Nephron (organoid): ENCODE measurements at regions not wholly inside any gene's neighbourhood (a gene's known extent, or its start where the extent isn't known, plus 50 kb on each side); places are given as distances from the start of the nearest gene placed in this dataset.

Source experiments
- H3K27ac Mint-ChIP-seq, 3 experiments: 2 replicates each; pipeline ENCODE4 v1.8.0; 2020; ENCODE audit warnings: mixed read lengths in 3 of 3, mild to moderate bottlenecking in 2 of 3, moderate library complexity in 1 of 3
- H3K27me3 Mint-ChIP-seq: 2 replicates; pipeline ENCODE4 v1.8.0; 2021; ENCODE audit warnings: low read depth, mild to moderate bottlenecking, moderate library complexity, mixed read lengths
- H3K36me3 Mint-ChIP-seq: 2 replicates; pipeline ENCODE4 v1.8.0; 2020; ENCODE audit warnings: low read depth, mixed read lengths
- H3K4me1 Mint-ChIP-seq: 2 replicates; pipeline ENCODE4 v1.8.0; 2020; ENCODE audit warnings: mixed read lengths
- H3K4me3 Mint-ChIP-seq, 3 experiments: 2 replicates each; pipeline ENCODE4 v1.8.0; 2020; ENCODE audit warnings: mild to moderate bottlenecking in 3 of 3, mixed read lengths in 3 of 3, moderate library complexity in 2 of 3
- H3K9me3 Mint-ChIP-seq: 2 replicates; pipeline ENCODE4 v1.8.0; 2020; ENCODE audit warnings: mixed read lengths
- TF ChIP-seq, protein P1 (sequence below), 3 experiments: fragments of 200-600 bp; sonication (generic); IDR thresholded peaks; one replicate each; pipeline ENCODE4 v1.5.0; 2021; ENCODE audit warnings: antibody characterized with exemption in 3 of 3; ENCODE audit not compliant: unreplicated experiment in 3 of 3

DNA sequence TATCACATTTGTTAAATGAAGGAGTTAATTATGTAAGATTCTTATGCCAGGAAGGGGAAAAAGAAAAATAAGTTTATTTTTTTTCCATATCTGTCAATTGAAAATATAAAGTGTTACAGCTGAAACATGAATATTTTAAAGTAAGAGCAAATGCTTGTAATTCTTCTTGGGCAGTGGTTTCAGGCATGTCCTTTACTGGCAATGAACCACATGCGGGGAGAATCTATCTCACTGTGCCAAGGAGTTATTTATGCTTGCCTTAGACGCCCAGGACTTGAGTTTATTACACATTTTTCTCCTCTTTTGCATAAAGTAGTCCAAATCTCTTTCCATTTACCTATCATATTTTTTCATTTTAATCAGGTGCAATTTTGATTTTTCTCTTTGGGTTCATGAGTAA, 207.8 kb upstream of the NRIP1 start:
- H3K4me1 Mint-ChIP-seq, result no peaks in the 10 kb centered on the region
- H3K27ac Mint-ChIP-seq, result no peak overlapping the region
- H3K4me3 Mint-ChIP-seq, result no peak overlapping the region

DNA sequence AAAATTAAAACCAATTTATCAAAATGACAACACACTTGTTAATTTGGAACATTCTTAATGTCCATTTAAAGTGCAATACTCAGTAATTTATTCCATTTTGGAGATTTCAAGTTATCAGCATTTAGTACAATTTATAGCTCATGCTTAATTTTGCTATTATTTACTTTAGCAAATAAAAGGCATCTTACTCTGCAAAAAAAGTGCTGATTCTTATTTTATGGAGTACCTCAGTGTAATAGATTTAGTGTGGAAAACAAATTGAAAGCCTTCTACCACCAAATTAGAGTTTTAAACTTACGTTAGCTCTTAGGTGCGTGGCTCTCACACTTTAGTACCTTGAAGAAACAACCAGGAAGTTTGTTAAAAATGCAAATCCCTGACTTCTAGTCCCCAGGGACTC, 208.4 kb upstream of the NRIP1 start:
- no peak overlapping the region for H3K27ac Mint-ChIP-seq
- no peak overlapping the region for H3K4me3 Mint-ChIP-seq
- TF ChIP-seq, protein P1, sequence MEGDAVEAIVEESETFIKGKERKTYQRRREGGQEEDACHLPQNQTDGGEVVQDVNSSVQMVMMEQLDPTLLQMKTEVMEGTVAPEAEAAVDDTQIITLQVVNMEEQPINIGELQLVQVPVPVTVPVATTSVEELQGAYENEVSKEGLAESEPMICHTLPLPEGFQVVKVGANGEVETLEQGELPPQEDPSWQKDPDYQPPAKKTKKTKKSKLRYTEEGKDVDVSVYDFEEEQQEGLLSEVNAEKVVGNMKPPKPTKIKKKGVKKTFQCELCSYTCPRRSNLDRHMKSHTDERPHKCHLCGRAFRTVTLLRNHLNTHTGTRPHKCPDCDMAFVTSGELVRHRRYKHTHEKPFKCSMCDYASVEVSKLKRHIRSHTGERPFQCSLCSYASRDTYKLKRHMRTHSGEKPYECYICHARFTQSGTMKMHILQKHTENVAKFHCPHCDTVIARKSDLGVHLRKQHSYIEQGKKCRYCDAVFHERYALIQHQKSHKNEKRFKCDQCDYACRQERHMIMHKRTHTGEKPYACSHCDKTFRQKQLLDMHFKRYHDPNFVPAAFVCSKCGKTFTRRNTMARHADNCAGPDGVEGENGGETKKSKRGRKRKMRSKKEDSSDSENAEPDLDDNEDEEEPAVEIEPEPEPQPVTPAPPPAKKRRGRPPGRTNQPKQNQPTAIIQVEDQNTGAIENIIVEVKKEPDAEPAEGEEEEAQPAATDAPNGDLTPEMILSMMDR (IDR thresholded peaks at IDR 0.05; ENCODE audit: unreplicated experiment in 3 of 3), result no peak
- H3K27me3 Mint-ChIP-seq, result no peaks in the 10 kb centered on the region
- no peaks in the 10 kb centered on the region for H3K36me3 Mint-ChIP-seq
- H3K9me3 Mint-ChIP-seq, result no peaks in the 10 kb centered on the region
- no peaks in the 10 kb centered on the region for H3K4me1 Mint-ChIP-seq

More for the DNA sequence above, 207.8 kb upstream of the NRIP1 start:
- no peaks in the 10 kb centered on the region for H3K9me3 Mint-ChIP-seq
- TF ChIP-seq, protein P1 (IDR thresholded peaks at IDR 0.05; ENCODE audit: unreplicated experiment in 3 of 3), result no peak
- H3K27me3 Mint-ChIP-seq, result no peaks in the 10 kb centered on the region
- no peaks in the 10 kb centered on the region for H3K36me3 Mint-ChIP-seq

GRCh38 chr21:15274701-15275485, 210.1 kb upstream of the NRIP1 start:
- Mint-ChIP-seq H3K9me3 (no peaks in the 10 kb centered on the region), H3K4me3 (no peak overlapping the region), H3K27ac (no peak overlapping the region), H3K27me3 (no peaks in the 10 kb centered on the region), H3K4me1 (no peaks in the 10 kb centered on the region), H3K36me3 (no peaks in the 10 kb centered on the region)
- TF ChIP-seq, protein P1 (IDR thresholded peaks at IDR 0.05; ENCODE audit: unreplicated experiment in 3 of 3), result no peak

GRCh38 chr21:15275615-15276235, 210.9 kb upstream of the NRIP1 start:
- no peak overlapping the region for H3K4me3 Mint-ChIP-seq
- H3K36me3 Mint-ChIP-seq, result peaks cover 2% of the 10 kb centered on the region
- no peaks in the 10 kb centered on the region for H3K4me1 Mint-ChIP-seq
- peaks cover 2% of the 10 kb centered on the region for H3K9me3 Mint-ChIP-seq
- TF ChIP-seq, protein P1 (IDR thresholded peaks at IDR 0.05; ENCODE audit: unreplicated experiment in 3 of 3), result no peak
- H3K27me3 Mint-ChIP-seq, result no peaks in the 10 kb centered on the region
- H3K27ac Mint-ChIP-seq, result no peak overlapping the region

GRCh38 chr21:15276243-15276642, 211.4 kb upstream of the NRIP1 start:
- Mint-ChIP-seq H3K4me1 (no peaks in the 10 kb centered on the region), H3K4me3 (no peak overlapping the region), H3K36me3 (peaks cover 5% of the 10 kb centered on the region), H3K27ac (no peak overlapping the region), H3K27me3 (no peaks in the 10 kb centered on the region), H3K9me3 (peaks cover 3% of the 10 kb centered on the region)
- TF ChIP-seq, protein P1 (IDR thresholded peaks at IDR 0.05; ENCODE audit: unreplicated experiment in 3 of 3), result no peak
